Tibial nerve (tissue), 3 donors: ENCODE measurements at regions not wholly inside any gene's neighbourhood (a gene's known extent, or its start where the extent isn't known, plus 50 kb on each side); places are given as distances from the start of the nearest gene placed in this dataset.

Experiments
- POLR2A ChIP-seq, 2 donors: fragments of 450-650 bp; IDR thresholded peaks; one replicate each; pipeline ENCODE4 v1.6.1; 2017; ENCODE audit warnings: antibody characterized with exemption in 2 of 2, mild to moderate bottlenecking in 2 of 2, moderate library complexity in 2 of 2
- TF ChIP-seq, protein P1 (sequence below), 5 experiments: fragments of 200-600 bp in 3 of 5; fragments of 450-650 bp in 2 of 5; sonication (generic) in 3 of 5; IDR thresholded peaks; one replicate each; pipeline ENCODE4 v1.5.1; 2016 to 2019; ENCODE audit warnings: antibody characterized with exemption in 5 of 5, mild to moderate bottlenecking in 3 of 5, moderate library complexity in 2 of 5

DNA sequence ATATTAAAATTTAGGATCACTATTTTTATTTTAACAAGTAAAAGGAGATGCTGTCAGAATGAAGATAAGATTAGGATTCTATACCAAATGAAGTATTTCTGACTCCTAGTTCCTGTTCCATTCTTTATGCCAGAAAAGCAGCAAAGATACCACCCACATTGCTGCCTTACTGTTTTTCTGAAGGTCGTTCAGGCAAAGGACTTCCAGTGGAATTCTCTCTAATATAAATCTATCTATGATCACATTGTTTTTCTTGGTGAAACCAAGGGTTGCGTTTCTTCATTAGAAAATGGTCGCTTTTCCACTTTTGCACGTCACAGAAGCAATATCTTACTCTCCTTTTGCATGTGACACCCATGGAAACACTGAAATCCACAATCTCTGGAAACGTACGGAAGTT is 594.8 kb upstream of the ADGRL2 start:
- TF ChIP-seq, protein P1, sequence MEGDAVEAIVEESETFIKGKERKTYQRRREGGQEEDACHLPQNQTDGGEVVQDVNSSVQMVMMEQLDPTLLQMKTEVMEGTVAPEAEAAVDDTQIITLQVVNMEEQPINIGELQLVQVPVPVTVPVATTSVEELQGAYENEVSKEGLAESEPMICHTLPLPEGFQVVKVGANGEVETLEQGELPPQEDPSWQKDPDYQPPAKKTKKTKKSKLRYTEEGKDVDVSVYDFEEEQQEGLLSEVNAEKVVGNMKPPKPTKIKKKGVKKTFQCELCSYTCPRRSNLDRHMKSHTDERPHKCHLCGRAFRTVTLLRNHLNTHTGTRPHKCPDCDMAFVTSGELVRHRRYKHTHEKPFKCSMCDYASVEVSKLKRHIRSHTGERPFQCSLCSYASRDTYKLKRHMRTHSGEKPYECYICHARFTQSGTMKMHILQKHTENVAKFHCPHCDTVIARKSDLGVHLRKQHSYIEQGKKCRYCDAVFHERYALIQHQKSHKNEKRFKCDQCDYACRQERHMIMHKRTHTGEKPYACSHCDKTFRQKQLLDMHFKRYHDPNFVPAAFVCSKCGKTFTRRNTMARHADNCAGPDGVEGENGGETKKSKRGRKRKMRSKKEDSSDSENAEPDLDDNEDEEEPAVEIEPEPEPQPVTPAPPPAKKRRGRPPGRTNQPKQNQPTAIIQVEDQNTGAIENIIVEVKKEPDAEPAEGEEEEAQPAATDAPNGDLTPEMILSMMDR (IDR thresholded peaks at IDR 0.05) = no peak
- no peak for TF ChIP-seq POLR2A (IDR thresholded peaks at IDR 0.05)
